Lung (tissue), 11 donors: ENCODE measurements at regions not wholly inside any gene's neighbourhood (a gene's known extent, or its start where the extent isn't known, plus 50 kb on each side); places are given as distances from the start of the nearest gene placed in this dataset.

Experiments
- ATAC-seq: fragments of 200-7000 bp; cut with Tn5 transposase; one replicate; pipeline ENCODE4 v1.9.1; 2020; ENCODE audit warnings: moderate number of reproducible peaks; ENCODE audit not compliant: insufficient read depth, low FRiP score
- DNase-seq, 3 donors: peaks; one replicate each; pipeline ENCODE4 v3.0.0-alpha.2; 2013 to 2017
- H3K27ac ChIP-seq, 2 donors: one replicate each; pipeline ENCODE4 v1.5.1; 2013; ENCODE audit warnings: mild to moderate bottlenecking in 2 of 2, moderate library complexity in 2 of 2, control low read depth in 1 of 2, inconsistent platforms in 1 of 2, low read depth in 1 of 2, low read length in 1 of 2
- H3K27me3 ChIP-seq, 3 donors: one replicate each; pipeline ENCODE4 v1.5.1; 2013; ENCODE audit warnings: low read length in 2 of 3; ENCODE audit not compliant: control insufficient read depth in 3 of 3, insufficient read depth in 3 of 3
- H3K36me3 ChIP-seq, 4 donors: one replicate each; pipeline ENCODE4 v1.5.1; 2013; ENCODE audit warnings: low read length in 4 of 4, mild to moderate bottlenecking in 1 of 4, moderate library complexity in 1 of 4; ENCODE audit not compliant: control insufficient read depth in 4 of 4, insufficient read depth in 4 of 4
- H3K4me1 ChIP-seq, 5 donors: one replicate each; pipeline ENCODE4 v1.5.1; 2013; ENCODE audit warnings: low read length in 5 of 5, mild to moderate bottlenecking in 2 of 5, moderate library complexity in 1 of 5; ENCODE audit not compliant: control insufficient read depth in 5 of 5, insufficient read depth in 5 of 5
- H3K4me3 ChIP-seq: one replicate; pipeline ENCODE4 v1.5.1; 2013; ENCODE audit warnings: mild to moderate bottlenecking, control low read depth, moderate library complexity
- H3K9ac ChIP-seq, 2 donors: one replicate each; pipeline ENCODE4 v1.5.1; 2013; ENCODE audit warnings: low read length in 2 of 2, control low read depth in 1 of 2; ENCODE audit not compliant: insufficient read depth in 1 of 2
- H3K9me3 ChIP-seq, 4 donors: one replicate each; pipeline ENCODE4 v1.5.1; 2013; ENCODE audit warnings: low read length in 3 of 4, mild to moderate bottlenecking in 1 of 4, moderate library complexity in 1 of 4; ENCODE audit not compliant: control insufficient read depth in 4 of 4, insufficient read depth in 3 of 4
- CTCF ChIP-seq: IDR thresholded peaks from 2 replicates; pipeline ENCODE4 v1.5.1; 2012; ENCODE audit warnings: mild to moderate bottlenecking; ENCODE audit errors: control extremely low read depth, extremely low read depth
- WGBS, 2 donors: extraction: QIAGEN DNeasy Blood & Tissue Kit; methylation state at CpG; one replicate each; pipeline ENCODE4 v1.1.7; 2013; 5-methylcytosine and 5-hydroxymethylcytosine counted together
- donor health status: control.
- donor health status: control.
- donor health status: Bipolar disorder and iron deficiency.
- donor health status: healthy.
- donor health status: DM: yes; HTN: yes; CAD: no.

GRCh38 chr11:15451713-15452112 is 337.0 kb downstream of the INSC start:
- Histone ChIP-seq H3K4me3 (no peak overlapping the region), H3K27ac (no peak overlapping the region), H3K36me3 (no peaks in the 10 kb centered on the region), H3K4me1 (no peaks in the 10 kb centered on the region), H3K9me3 (peaks cover 0 to 4% (median 0%) of the 10 kb centered on the region in 4 donors), H3K9ac (no peak overlapping the region), H3K27me3 (no peaks in the 10 kb centered on the region)
- 89 to 90% methylated on average over 2 of the region's 2 CpGs for WGBS, 2 donors
- no peak for TF ChIP-seq CTCF
- ATAC-seq = no peak
- DNase-seq = no peak

GRCh38 chr11:15453211-15453765 is 338.6 kb downstream of the INSC start:
- ATAC-seq = no peak
- 87 to 93% methylated on average over 2 of the region's 2 CpGs for WGBS, 2 donors
- TF ChIP-seq CTCF = no peak
- Histone ChIP-seq H3K27ac (no peak overlapping the region), H3K4me1 (no peaks in the 10 kb centered on the region), H3K27me3 (no peaks in the 10 kb centered on the region), H3K9ac (no peak overlapping the region), H3K36me3 (no peaks in the 10 kb centered on the region), H3K9me3 (peaks cover 0 to 2% (median 0%) of the 10 kb centered on the region in 4 donors), H3K4me3 (no peak overlapping the region)
- no peak for DNase-seq

- Histone ChIP-seq H3K27me3 (no peaks in the 10 kb centered on the region), H3K9ac (no peak overlapping the region), H3K4me3 (no peak overlapping the region), H3K36me3 (no peaks in the 10 kb centered on the region), H3K4me1 (no peaks in the 10 kb centered on the region), H3K9me3 (no peaks in the 10 kb centered on the region), H3K27ac (no peak overlapping the region)
- WGBS, 2 donors = 87 to 91% methylated on average over 4 of the region's 4 CpGs
- DNase-seq (no peak), ATAC-seq (no peak)
- TF ChIP-seq CTCF = no peak
These were observed 353.7 kb downstream of the INSC start for GRCh38 chr11:15468466-15468865.
